Keratinocyte (primary cell): ENCODE measurements at regions not wholly inside any gene's neighbourhood (a gene's known extent, or its start where the extent isn't known, plus 50 kb on each side); places are given as distances from the start of the nearest gene placed in this dataset.

Experiments used
- DNase-seq: peaks from one replicate; pipeline ENCODE4 v3.0.0-alpha.2; 2011; ENCODE audit warnings: low read depth, missing footprints, low spot score
- FAIRE-seq: peaks from 2 replicates; lab custom pipeline; 2011; peaks lifted over from hg19 to GRCh38; lab: Jason Lieb, UNC
- H2AFZ ChIP-seq: 2 replicates; pipeline ENCODE4 v1.6.0; 2012; ENCODE audit warnings: low read length, control low read depth, inconsistent platforms; ENCODE audit not compliant: control insufficient read depth
- H3K27ac ChIP-seq: 2 replicates; pipeline ENCODE4 v1.5.1; 2011; ENCODE audit warnings: low read length; ENCODE audit not compliant: control insufficient read depth, insufficient read depth
- H3K27me3 ChIP-seq: 3 replicates; pipeline ENCODE4 v1.6.0; 2011; ENCODE audit warnings: low read length; ENCODE audit not compliant: control insufficient read depth, insufficient read depth; ENCODE audit errors: extremely low read depth
- H3K36me3 ChIP-seq, 2 experiments: 2 replicates in 1 of 2; 3 replicates in 1 of 2; pipeline ENCODE4 v1.5.1; 2011; ENCODE audit warnings: low read length in 2 of 2, mild to moderate bottlenecking in 1 of 2; ENCODE audit not compliant: control insufficient read depth in 2 of 2, insufficient read depth in 2 of 2; ENCODE audit errors: extremely low read depth in 1 of 2
- H3K4me1 ChIP-seq: 3 replicates; pipeline ENCODE4 v1.5.1; 2011; ENCODE audit warnings: low read length; ENCODE audit not compliant: control insufficient read depth, insufficient read depth; ENCODE audit errors: extremely low read depth
- H3K4me2 ChIP-seq: 3 replicates; pipeline ENCODE4 v1.6.0; 2011; ENCODE audit warnings: low read depth, low read length; ENCODE audit not compliant: control insufficient read depth, insufficient read depth; ENCODE audit errors: extremely low read depth
- H3K4me3 ChIP-seq, 3 experiments: fragments of 200-600 bp in 1 of 3; sonication (generic) in 1 of 3; 2 replicates in 2 of 3; 3 replicates in 1 of 3; pipeline ENCODE4 v1.5.1; 2011 to 2016; ENCODE audit warnings: low read length in 3 of 3, mild to moderate bottlenecking in 3 of 3, control low read depth in 2 of 3, inconsistent platforms in 1 of 3, low read depth in 1 of 3, mixed read lengths in 1 of 3, mixed run types in 1 of 3, moderate library complexity in 1 of 3; ENCODE audit not compliant: control insufficient read depth in 2 of 3, insufficient read depth in 2 of 3; ENCODE audit errors: extremely low read depth in 1 of 3
- H3K79me2 ChIP-seq: 2 replicates; pipeline ENCODE4 v1.6.0; 2012; ENCODE audit warnings: low read length; ENCODE audit not compliant: control insufficient read depth, insufficient read depth
- H3K9ac ChIP-seq: 3 replicates; pipeline ENCODE4 v1.6.0; 2011; ENCODE audit warnings: low read length; ENCODE audit not compliant: control insufficient read depth, insufficient read depth; ENCODE audit errors: extremely low read depth
- H3K9me1 ChIP-seq: 3 replicates; pipeline ENCODE4 v1.6.0; 2011; ENCODE audit warnings: low read length; ENCODE audit not compliant: control insufficient read depth, insufficient read depth; ENCODE audit errors: extremely low read depth
- H3K9me3 ChIP-seq: 2 replicates; pipeline ENCODE4 v1.5.1; 2012; ENCODE audit warnings: low read depth, low read length; ENCODE audit not compliant: control insufficient read depth
- H4K20me1 ChIP-seq: 3 replicates; pipeline ENCODE4 v1.6.0; 2011; ENCODE audit warnings: low read length; ENCODE audit not compliant: control insufficient read depth, insufficient read depth; ENCODE audit errors: extremely low read depth
- EZH2 ChIP-seq: IDR thresholded peaks from one replicate; pipeline ENCODE4 v1.6.1; 2012; ENCODE audit warnings: inconsistent platforms, mild to moderate bottlenecking, low read length, moderate library complexity
- dilution Hi-C: fragments of 300-500 bp; cut with MboI; formaldehyde crosslinking; loops from one replicate; pipeline ENCODE4 v1.7.0; 2020; ENCODE audit warnings: low sequenced_read_pairs; ENCODE audit not compliant: extremely low pct_ligation_motif_present
- TF ChIP-seq, protein P1 (sequence below), 3 experiments: IDR thresholded peaks in 1 of 3; conservative IDR thresholded peaks in 1 of 3; optimal IDR thresholded peaks in 1 of 3; 2 replicates in 2 of 3; 3 replicates in 1 of 3; pipeline versions ENCODE3 to v1.5.1; 2011; ENCODE audit warnings: low read length in 3 of 3, mild to moderate bottlenecking in 3 of 3, moderate library complexity in 2 of 3, control low read depth in 1 of 3, inconsistent platforms in 1 of 3; ENCODE audit not compliant: insufficient read depth in 2 of 3; ENCODE audit errors: extremely low read depth in 1 of 3

DNA sequence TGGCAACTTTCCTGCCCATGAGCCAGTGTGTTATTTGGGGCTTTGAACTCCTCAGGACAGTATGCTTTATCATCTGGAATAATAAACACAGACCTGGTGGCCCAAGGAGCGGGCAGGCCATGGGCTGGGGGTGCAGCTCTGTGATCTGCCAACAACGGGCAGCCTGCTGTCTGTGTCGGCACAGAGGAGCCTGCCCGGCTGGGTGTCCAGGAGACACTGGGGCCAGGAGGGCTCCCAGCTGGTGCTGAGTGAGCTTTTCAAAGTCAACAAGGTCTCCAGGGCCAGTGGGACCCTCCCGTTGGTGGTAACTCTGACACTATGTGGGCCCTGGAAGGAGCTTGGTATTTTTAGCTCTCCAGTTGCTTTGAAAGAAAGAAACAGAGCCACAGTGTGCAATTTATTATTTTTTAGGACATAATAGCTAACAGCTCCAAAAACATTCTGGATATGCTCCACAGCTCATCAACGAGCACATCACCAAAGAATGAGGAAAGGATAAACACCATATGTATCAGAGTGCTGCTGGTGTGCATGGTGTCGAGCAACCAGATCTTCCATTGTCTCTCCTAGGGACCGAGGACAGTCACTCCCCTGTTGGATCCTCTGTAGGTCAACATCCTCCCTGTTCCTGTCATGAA, 488.7 kb upstream of the USP24 start:
- H3K27ac ChIP-seq, result no peak overlapping the region
- no peaks in the 10 kb centered on the region for H3K36me3 ChIP-seq
- no peak overlapping the region for H3K4me2 ChIP-seq
- H3K4me3 ChIP-seq, result no peak overlapping the region
- H3K9me3 ChIP-seq, result no peaks in the 10 kb centered on the region
- H3K27me3 ChIP-seq, result no peaks in the 10 kb centered on the region
- H4K20me1 ChIP-seq, result no peaks in the 10 kb centered on the region
- dilution Hi-C loops, result no loop called here
- DNase-seq (no peak), FAIRE-seq (no peak)
- H3K9ac ChIP-seq, result no peak overlapping the region
- H3K79me2 ChIP-seq, result no peaks in the 10 kb centered on the region
- H2AFZ ChIP-seq, result no peak overlapping the region
- H3K9me1 ChIP-seq, result no peaks in the 10 kb centered on the region
- TF ChIP-seq, protein P1, sequence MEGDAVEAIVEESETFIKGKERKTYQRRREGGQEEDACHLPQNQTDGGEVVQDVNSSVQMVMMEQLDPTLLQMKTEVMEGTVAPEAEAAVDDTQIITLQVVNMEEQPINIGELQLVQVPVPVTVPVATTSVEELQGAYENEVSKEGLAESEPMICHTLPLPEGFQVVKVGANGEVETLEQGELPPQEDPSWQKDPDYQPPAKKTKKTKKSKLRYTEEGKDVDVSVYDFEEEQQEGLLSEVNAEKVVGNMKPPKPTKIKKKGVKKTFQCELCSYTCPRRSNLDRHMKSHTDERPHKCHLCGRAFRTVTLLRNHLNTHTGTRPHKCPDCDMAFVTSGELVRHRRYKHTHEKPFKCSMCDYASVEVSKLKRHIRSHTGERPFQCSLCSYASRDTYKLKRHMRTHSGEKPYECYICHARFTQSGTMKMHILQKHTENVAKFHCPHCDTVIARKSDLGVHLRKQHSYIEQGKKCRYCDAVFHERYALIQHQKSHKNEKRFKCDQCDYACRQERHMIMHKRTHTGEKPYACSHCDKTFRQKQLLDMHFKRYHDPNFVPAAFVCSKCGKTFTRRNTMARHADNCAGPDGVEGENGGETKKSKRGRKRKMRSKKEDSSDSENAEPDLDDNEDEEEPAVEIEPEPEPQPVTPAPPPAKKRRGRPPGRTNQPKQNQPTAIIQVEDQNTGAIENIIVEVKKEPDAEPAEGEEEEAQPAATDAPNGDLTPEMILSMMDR (optimal IDR thresholded peaks at IDR 0.05 in 1 of 3, IDR thresholded peaks at IDR 0.05 in 1 of 3, conservative IDR thresholded peaks at IDR 0.05 in 1 of 3; ENCODE audit: extremely low read depth in 1 of 3, insufficient read depth in 2 of 3, low read length in 3 of 3), result no peak
- no peak for TF ChIP-seq EZH2
- no peaks in the 10 kb centered on the region for H3K4me1 ChIP-seq

DNA sequence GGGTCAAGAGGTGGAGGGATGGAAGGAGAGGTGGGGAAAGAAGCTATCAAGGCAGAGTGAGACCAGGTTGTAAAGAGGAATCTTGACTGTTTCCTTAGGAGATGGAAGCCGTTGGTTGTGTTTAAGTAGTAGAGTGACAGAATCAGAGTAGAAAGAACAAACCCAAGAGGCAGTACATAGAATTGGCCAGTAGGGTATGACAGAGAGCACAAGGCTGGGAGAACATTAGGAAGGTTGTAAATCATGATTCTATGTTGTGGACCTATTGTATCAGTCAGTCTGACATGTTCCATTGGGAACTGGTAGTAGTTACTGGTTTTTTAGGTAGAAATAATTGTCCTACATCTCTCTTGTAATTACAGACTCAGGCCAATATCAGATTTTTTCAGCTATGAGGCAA, 486.9 kb upstream of the USP24 start:
- no peak overlapping the region for H3K4me3 ChIP-seq
- no peaks in the 10 kb centered on the region for H4K20me1 ChIP-seq
- H3K9me3 ChIP-seq, result no peaks in the 10 kb centered on the region
- peak; percentile 53 for FAIRE-seq
- H2AFZ ChIP-seq, result no peak overlapping the region
- H3K4me1 ChIP-seq, result no peaks in the 10 kb centered on the region
- dilution Hi-C loops, result no loop called here
- no peaks in the 10 kb centered on the region for H3K36me3 ChIP-seq
- H3K9ac ChIP-seq, result no peak overlapping the region
- no peak for DNase-seq
- H3K4me2 ChIP-seq, result no peak overlapping the region
- H3K27ac ChIP-seq, result no peak overlapping the region
- TF ChIP-seq, protein P1 (optimal IDR thresholded peaks at IDR 0.05 in 1 of 3, IDR thresholded peaks at IDR 0.05 in 1 of 3, conservative IDR thresholded peaks at IDR 0.05 in 1 of 3; ENCODE audit: extremely low read depth in 1 of 3, insufficient read depth in 2 of 3, low read length in 3 of 3), result peak; percentile 52 to 89 (median 84)
- no peak for TF ChIP-seq EZH2
- H3K27me3 ChIP-seq, result no peaks in the 10 kb centered on the region
- no peaks in the 10 kb centered on the region for H3K9me1 ChIP-seq
- H3K79me2 ChIP-seq, result no peaks in the 10 kb centered on the region
